GM10248 (cell line): ENCODE measurements at regions not wholly inside any gene's neighbourhood (a gene's known extent, or its start where the extent isn't known, plus 50 kb on each side); places are given as distances from the start of the nearest gene placed in this dataset.

Experiments used
- CTCF ChIA-PET: fragments of 300-600 bp; sonication (Branson Sonifier 250); formaldehyde crosslinking; extraction: SDS; loops from one replicate; lab custom pipeline; 2021; ENCODE audit warnings: antibody characterized with exemption; lab: Yijun Ruan, JAX
- POLR2A ChIA-PET: fragments of 350-650 bp; sonication (Branson Sonifier 250); formaldehyde crosslinking; extraction: SDS; loops from one replicate; lab custom pipeline; 2020; ENCODE audit warnings: antibody characterized with exemption; lab: Yijun Ruan, JAX
- DNase-seq: peaks from one replicate; pipeline ENCODE4 v3.0.0; 2012; ENCODE audit errors: extremely low spot score
- CTCF ChIP-seq: IDR thresholded peaks from 2 replicates; pipeline ENCODE4 v1.5.1; 2012; ENCODE audit warnings: mild to moderate bottlenecking, low read depth; ENCODE audit errors: extremely low read depth, missing control alignments, control extremely low read depth

GRCh38 chr15:95558131-95558530 is 772.4 kb upstream of the NR2F2 start:
- TF ChIP-seq CTCF = no peak
- ChIA-PET CTCF (no interaction called here), POLR2A (no interaction called here)
- no peak for DNase-seq

- ChIA-PET CTCF (no interaction called here), POLR2A (no interaction called here)
- no peak for TF ChIP-seq CTCF
- DNase-seq = no peak
Observed at GRCh38 chr15:95558916-95559315, 771.6 kb upstream of the NR2F2 start.

GRCh38 chr15:95559875-95560394 is 770.6 kb upstream of the NR2F2 start:
- no peak for DNase-seq
- ChIA-PET POLR2A (no interaction called here), CTCF (no interaction called here)
- TF ChIP-seq CTCF = no peak

GRCh38 chr15:95561463-95561862 is 769.0 kb upstream of the NR2F2 start:
- POLR2A ChIA-PET = no interaction called here
- CTCF ChIA-PET = no interaction called here
- DNase-seq = no peak
- TF ChIP-seq CTCF = no peak

- no peak for TF ChIP-seq CTCF
- ChIA-PET CTCF (no interaction called here), POLR2A (no interaction called here)
- DNase-seq = no peak
Observed at GRCh38 chr15:95563634-95564033, 766.9 kb upstream of the NR2F2 start.

GRCh38 chr15:95565016-95565600 is 765.4 kb upstream of the NR2F2 start:
- no peak for TF ChIP-seq CTCF
- ChIA-PET POLR2A (no interaction called here), CTCF (no interaction called here)
- DNase-seq = no peak
